GM19324 (cell line): ENCODE measurements at regions not wholly inside any gene's neighbourhood (a gene's known extent, or its start where the extent isn't known, plus 50 kb on each side); places are given as distances from the start of the nearest gene placed in this dataset.
"Not testable (repeated sequence)": the region's sequence is repeated elsewhere in the genome, so short reads cannot be mapped to it uniquely, and the experiment has no call there.

ENCODE experiments used
- ATAC-seq: cut with Tn5 transposase; IDR thresholded peaks from one replicate; pipeline ENCODE4 v1.9.1; 2021; ENCODE audit warnings: mild to moderate bottlenecking, moderate library complexity; ENCODE audit not compliant: unreplicated experiment, low FRiP score

DNA sequence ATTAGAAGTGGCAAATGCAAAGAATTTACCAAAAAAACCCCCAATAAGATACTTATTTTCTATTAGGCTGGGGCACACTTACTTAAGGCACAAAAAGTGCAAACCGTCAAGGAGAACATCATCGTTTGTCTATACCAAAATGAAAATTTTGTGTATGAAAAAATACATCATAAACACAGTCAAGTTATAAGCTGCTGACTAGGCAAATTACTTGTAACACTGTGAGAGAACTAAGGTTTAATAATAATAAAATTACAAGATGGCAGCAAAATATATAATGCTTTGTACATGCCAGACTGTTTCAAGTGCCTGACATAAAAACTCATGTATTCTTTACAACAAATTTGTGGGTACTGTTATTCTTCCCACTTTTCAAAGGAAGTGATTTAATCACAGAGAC is 297.2 kb upstream of the CRBN start:
- no peak for ATAC-seq

DNA sequence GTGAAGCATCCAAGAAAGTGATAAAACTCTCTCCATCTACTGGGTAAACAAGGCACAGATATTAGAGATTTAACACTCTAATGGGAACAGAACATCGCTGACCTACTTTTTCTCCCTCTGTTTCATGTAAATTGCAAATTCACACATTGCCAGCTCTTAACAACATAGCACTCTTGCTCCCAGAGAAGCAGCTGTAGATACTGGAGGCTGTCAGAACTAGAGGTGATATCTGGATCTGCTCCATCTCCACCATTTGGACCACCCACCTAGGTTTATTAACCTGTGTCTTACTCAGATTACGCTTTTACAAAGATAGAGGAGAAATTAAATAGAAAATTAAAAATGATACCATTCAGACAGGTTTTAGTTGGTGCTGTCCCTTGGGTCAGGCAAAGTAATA is 289.1 kb upstream of the CRBN start:
- no peak for ATAC-seq

DNA sequence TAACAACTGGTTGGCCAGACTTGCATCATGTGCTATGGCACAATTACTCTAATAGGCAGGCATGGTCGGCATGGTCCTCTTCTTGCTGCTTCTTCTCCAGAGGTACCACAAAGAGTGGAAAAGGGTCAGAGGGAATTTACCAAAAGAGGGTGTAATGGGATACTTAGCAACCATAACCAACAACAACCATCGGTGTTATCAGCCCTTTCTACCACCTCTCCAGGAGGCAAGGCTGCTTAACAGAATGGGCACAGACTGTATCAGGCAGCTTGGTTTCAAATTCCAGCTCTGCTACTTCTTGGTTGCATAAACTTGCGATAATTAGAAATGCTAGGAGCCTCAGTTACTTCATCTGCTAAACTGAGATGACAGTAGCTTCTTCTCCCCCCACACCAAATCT is 284.6 kb upstream of the CRBN start:
- no peak for ATAC-seq

DNA sequence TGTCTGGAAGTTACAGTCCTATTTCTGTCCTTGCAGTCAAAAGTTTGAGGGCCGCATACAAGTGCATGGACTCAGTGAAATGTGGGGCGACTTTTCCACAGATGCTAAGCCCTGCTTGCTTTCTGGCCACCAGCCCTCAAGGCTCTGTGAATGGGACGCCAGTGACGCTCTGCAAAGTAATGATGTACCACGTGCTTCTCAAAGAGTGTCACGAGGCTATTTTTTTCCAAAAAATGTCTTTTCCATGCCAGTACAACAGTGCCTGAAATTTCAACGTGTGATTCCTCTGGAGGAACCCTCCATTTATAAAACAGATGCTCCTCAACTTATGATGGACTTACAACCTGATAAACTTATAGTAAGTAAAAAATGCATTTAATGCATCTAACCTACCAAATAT is 281.8 kb upstream of the CRBN start:
- no peak for ATAC-seq

DNA sequence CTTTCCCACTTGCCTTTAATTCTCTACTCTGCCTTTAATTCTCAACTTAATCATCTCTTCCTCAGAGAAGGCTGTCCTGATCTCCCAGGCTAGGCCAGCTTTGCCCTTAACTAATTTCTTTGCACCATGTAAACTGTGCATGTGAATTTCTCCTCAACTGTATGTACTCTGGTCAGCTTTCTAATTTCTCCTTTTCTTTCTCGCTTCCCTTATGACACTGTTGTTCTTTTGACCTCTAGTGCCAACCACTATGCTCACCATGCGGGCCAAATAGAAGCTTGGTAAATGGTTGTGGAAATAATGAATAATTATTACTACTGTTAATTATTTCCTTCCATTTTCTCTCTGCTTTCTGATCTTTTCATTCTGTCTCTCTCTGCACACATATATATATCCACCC is 269.0 kb upstream of the CRBN start:
- ATAC-seq: no peak

DNA sequence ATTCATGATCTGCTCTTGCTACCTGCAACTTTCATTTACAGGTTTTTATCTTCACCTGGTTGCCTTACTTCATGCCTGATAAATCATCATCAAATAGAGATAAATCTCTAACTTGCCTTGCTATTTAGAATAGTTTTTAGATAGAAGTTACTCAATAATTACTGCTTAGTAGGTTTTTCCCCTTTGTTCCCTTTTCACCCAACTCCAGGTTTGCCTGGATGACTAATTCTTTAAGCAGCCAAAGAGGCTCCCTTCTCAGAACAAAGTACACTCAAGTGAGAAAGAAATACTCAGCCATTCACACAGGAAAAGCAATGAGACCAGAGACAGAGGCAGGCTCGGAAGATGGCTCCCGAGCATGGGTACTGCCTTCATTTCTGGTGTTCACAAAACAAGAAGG is 268.1 kb upstream of the CRBN start:
- ATAC-seq: no peak

DNA sequence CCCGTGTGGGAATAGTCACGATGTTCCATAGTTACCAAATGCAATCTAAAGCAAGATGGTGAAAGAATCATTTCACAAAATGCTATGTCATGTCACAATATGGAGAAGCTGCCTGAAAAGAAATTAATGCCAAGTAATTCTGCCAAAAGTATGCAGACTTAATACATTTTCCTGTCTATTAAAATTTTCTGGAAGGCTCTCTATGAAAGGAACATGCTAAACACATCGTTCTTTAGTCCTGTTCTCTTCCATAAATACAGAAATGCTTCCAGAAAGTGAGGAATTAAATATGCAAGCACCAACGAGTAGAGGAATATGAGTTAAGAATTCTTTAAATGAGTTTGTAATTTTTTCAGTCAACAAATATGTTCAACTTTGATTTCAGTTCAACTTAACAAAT is 266.8 kb upstream of the CRBN start:
- no peak for ATAC-seq

DNA sequence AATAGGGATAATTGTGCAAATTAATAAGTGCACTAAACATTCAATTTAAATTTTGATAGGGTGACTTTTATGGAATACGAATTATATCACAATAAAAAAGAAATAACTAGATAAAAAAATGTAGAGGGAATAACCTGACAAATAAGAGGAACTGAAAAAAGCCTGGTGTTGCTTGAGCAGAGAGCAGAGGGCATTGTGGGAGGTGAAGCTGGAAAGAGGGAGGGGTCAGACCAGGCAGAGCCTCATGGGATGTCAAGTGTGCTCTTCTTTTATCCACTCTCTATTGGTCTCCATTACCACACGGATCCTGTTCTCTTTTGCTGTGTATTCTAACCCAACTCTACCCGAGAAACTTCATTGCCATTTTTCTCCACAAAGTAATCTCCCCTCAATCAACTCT is 264.0 kb upstream of the CRBN start:
- ATAC-seq: no peak

DNA sequence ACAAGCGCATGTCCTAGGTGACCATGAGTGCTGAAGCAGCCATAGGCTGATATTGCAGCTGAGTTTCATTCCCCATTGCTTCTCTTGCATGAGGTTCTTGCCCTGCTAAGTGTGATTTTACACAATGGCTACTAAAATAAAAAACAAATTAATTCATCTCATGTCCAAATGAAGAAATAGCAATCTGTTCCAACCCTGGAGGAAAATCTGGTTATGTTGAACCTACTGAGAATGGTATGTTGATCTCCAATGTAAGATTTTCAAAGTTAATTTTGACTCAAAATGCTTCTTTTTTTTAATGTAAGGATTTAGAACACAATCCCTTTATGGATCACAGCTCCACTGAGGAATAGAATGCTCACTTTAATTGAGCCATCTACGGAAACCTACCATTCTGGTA is 254.2 kb upstream of the CRBN start:
- no peak for ATAC-seq

DNA sequence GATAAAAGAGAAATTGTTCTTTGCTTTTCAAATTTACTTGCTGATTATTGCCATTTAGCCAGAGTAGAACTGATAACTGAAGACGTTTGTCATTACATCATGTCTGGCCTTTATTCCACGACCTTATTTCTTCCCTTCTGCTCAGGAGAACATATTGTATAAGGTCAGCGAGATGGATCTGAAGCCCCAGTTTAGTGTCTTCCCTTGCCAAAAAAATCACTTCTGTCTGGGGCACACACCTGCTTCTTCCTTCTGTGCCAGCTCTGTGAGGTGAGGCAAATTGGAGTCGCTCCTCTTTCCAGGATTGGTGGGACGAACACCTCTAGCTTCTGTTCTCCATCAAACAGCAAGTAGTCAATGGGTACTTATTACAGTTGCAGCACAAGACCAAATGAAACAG is 250.3 kb upstream of the CRBN start:
- no peak for ATAC-seq

DNA sequence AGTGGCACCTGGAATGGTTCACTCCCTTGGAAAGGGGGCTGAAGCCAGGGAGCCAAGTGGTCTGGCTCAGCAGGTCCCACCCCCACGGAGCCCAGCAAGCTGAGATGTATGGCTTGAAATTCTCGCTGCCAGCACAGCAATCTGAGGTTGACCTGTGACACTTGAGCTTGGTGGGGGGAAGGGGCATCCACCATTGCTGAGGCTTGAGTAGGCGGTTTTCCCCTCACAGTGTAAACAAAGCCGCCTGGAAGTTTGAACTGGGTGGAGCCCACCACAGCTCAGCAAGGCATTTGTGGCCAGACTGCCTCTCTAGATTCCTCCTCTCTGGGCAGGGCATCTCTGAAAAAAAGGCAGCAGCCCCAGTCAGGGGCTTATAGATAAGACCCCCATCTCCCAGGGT is 228.2 kb upstream of the CRBN start:
- not testable (repeated sequence) for ATAC-seq

DNA sequence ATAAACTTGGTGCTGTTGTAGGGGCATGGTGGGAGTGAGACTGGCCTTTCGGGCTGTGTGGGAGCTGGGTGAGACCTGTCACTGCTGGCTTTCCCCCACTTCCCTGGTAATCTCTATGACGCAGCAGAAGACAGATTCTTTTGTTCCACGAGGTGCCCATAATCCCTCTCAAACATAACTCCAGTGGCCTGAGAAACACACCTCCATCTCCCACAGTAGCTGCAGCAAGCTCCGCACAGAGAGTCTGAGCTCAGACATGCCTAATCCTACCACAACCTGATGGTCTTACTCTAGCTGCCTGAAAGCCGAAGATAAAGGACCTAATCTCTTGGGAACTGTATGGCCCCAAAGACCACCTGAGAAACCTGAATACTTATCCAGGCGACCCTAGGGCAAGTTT is 225.6 kb upstream of the CRBN start:
- ATAC-seq: no peak

DNA sequence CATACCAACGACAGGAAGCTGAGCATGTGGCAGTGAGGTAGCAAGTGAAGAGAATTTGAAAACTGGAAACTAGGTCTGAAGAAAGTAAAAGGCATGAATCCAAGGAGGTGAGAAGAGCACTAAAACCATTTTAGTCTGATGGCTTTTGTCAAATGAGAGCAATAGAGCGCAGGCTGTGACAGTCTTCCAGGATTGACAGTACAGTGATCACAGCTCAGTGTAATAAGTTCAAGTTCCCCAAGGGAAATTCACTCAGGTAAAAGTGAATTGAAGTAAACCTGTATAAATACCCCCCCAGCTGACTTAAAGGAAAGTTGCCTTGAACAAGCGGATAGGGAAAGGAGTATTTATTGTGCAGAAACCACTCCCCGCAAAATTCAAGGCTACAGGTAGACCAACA is 224.2 kb upstream of the CRBN start:
- no peak for ATAC-seq

DNA sequence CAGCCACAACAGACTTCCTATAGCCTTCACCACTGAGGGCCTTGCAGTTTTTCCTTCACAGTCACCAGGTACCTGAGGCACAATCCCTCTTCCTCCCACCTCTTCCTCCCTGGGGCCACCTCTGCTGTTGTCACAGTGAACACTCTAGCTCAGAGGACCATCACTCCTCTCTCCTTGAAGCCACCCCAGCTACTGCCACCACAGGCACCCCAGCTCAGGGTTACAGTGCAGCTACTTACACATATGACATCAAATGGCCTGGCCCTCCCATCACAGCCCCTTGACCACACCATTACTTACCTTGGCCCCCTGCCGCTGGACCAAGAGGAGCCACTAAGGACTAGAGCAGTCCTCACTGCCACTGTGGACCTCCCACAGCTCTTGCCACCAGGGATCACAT is 213.5 kb upstream of the CRBN start:
- no peak for ATAC-seq

DNA sequence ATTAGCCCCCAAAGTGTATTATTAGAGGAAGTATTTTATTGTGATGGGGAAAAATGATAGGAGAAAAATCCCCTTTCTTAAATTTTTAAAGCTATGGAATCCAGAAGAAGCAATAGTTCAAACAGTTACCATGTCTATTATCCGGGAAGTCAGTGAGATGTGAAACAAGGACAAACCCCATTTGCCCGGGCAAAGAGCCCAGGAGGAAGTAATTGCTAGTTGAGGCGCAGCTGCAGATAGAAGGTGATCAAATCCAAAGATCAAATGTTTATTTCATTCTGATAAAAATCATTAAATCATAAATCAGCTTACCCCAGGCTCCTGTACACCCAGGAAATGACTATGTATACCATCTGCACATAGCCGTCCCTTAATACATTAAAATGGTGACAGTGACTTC is 204.0 kb upstream of the CRBN start:
- ATAC-seq: no peak

DNA sequence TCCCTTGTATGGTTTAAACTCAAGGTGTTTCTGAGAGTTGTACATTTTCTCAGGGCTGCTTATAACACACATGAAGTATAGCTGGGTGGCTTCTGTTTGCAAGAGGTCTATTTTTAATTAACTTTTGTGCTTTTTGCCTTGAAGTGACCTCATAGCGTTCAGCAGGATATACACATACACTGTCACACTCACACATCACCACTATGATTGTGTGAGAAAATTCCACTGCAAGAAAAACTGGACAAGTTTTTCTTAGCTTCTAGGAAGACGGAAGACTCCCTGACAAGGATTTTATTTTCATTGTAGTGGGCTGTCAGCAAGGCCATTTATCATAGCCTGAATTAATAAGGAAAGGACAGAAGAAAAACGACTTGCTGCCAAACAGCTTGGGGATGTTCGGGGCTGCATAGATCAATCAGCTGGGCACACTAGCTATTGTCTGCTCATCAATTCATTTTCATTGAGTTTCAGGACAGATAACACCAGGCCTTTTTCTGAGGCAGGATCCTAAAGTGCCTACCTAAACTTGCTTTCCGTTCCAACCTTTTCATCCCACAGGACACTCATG is 192.8 kb upstream of the CRBN start:
- no peak for ATAC-seq

DNA sequence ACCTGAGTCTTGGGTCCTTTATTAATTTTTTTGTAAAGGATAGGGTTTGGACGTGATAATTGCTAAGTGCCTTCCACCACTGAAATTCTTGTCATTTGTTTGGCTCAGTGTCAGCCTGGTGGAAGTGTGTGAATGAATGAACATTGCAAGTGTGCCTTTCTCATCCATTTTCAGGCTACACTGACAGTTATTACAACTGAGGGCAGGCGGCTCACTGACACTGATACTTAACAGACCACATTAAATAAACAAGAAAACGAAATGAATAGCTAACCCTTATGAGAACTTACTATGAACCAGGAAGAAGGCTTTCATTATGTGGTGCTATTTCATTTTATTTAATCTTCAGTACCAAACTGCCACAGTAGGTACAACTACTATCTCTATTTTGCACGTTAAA is 188.8 kb upstream of the CRBN start:
- ATAC-seq: no peak

DNA sequence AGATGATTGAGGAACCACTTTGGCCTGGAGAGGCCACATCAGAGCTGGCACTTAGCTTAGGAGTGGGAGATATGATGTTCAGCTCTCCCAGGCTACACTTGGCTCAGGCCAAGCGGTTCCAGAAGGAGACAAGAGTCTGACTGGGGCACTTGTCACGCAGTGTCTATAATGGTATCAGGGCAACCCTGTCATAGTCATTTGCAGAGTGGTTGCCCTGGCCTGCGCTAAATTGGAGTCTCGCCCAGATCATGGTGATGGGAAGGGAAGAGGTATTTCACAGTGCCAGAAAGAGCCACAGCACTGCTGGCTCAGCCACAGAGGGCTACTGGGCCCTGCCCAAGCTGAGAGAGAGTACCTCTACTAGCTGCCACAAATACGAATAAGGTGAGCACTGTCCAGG is 186.9 kb upstream of the CRBN start:
- ATAC-seq: no peak

DNA sequence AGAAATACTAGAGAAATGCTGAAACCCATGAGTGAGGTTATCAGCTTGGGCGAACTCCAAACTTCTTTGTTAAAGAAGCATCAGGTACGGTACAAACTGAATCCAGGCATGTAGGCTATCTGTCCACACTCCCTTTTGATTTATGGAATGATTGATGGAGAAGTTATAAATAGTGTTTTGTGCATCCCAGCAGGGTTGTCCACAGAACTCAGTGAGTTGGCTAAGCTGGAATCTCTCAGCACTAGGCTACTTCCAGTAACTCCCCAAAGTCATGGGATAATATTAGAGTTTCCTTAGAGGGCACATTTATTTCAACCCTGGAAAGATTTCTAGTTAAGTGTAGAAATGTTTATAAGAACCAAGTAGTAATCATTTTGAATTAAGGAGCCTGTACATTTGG is 186.2 kb upstream of the CRBN start:
- ATAC-seq: no peak

DNA sequence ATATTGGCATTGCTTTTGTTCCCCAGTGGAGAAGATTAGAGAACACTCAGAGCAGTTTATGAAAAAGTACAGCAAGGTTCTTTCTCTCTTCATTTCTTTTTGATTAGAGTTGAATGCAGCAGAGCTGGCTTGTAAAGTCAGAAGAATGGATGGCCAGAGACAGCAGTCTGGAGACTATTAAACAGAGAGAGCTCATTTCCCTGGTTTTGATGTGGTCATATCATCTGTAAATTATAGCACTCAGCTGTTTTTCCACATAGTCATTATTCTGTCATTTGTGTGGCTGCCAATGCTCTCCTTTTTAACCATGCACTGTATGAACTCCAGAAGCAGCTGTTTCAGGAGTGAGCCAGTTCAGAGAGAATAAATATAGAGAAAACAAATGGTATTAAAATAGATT is 177.4 kb upstream of the CRBN start:
- no peak for ATAC-seq

DNA sequence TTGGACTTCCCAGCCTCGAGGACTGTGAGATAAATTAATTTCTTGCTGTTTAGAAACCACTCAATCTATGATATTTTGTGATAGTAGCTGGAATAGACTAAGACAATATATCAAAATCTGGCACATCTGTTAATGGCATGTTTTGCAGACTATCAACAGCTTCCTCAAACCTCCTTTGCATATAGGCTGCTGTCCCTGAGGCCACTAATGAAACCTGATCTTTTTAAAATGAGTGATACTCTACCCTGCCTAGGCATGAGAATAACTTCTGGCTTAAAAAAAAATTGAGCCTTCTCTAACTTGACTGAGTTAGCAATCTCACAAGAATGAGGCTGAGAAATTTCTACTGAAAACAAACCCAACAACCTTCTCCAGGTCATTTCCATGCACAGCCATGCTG is 176.0 kb upstream of the CRBN start:
- ATAC-seq: no peak

DNA sequence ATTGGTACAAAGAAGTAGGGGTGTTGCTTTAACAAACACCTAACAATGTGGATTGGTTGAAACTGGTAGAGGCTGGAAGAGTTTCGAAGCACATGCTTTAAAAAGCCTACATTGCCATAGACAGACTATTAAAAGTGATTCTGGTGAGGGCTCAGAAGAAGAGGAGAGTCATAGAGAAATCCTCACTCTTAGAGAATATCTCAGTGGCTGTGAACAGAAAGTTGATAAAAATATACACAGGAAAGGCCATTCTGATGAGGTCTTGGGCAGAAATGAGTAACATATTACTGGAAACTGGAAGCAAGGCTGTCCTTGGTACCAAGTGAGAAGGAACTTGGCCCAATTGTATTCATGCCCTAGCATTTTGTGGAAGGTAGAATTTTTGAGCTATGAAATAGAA is 173.7 kb upstream of the CRBN start:
- ATAC-seq: no peak

DNA sequence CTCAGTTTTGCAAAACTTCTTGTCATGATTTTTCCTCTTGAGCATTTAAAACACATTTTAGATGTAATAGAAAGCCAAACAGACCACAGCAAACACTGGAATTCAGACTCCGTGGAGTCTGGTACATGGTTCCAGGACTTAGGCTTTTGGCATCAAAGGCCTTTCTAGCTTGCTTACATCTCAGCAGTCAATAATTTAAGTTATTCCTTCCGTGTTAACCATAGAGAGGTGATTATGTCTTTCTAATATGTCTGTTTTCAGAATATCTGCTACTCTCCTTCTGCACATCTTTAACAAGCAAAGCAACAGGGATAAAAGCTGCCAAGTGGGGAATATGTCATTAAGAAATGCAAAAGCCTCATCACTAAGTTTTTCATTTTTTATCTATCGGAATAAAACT is 171.7 kb upstream of the CRBN start:
- ATAC-seq: no peak
